ENCODE measurements at regions not wholly inside any gene's neighbourhood (a gene's known extent, or its start where the extent isn't known, plus 50 kb on each side); places are given as distances from the start of the nearest gene placed in this dataset.
"Not testable (repeated sequence)": the region's sequence is repeated elsewhere in the genome, so short reads cannot be mapped to it uniquely, and the experiment has no call there.

- H3K4me2 ChIP-seq (ENCODE audit: low read depth, low read length, poor library complexity, severe bottlenecking): not testable (repeated sequence)
Observed at GRCh38 chr12:107216411-107216810, 123.1 kb upstream of the CRY1 start.

DNA sequence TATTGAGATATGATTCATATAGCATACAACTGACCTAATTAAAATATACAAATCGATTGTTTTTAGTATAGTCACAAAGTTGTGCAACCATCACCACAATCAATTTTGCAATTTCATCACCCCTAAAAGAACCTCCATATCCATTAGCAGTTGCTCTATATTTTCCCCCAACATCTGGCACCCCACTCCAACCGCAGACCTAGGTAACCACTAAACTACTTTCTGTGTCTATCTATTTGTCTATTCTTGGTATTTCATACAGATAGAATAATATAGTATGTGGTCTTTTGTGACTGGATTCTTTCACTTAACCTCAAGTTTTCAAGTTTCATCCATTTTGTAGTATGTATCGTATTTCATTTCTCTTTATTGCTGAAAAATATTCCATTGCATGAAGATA, 126.0 kb upstream of the CRY1 start:
- no peaks in the 10 kb centered on the region for H3K36me3 ChIP-seq (ENCODE audit: insufficient read depth, low read length)

More at GRCh38 chr12:107216411-107216810, 123.1 kb upstream of the CRY1 start:
- not testable (repeated sequence) for H4K20me1 ChIP-seq (ENCODE audit: insufficient read depth, low read length, poor library complexity, severe bottlenecking); H3K9me3 ChIP-seq (ENCODE audit: insufficient read depth, low read depth, low read length); H3K4me3 ChIP-seq (ENCODE audit: low read length, poor library complexity, severe bottlenecking); H3F3A ChIP-seq (ENCODE audit: low read depth); H3K36me3 ChIP-seq (ENCODE audit: insufficient read depth, low read length); H3K79me2 ChIP-seq (ENCODE audit: insufficient read depth, low read length); H3K9me2 ChIP-seq (replicated peaks; ENCODE audit: low read depth, low read length); H3K4me1 ChIP-seq (ENCODE audit: insufficient read depth, low read length, poor library complexity, severe bottlenecking); H2AFZ ChIP-seq (ENCODE audit: low read length); H3K27me3 ChIP-seq (ENCODE audit: insufficient read depth, low read length, poor library complexity, severe bottlenecking); H3K9ac ChIP-seq (ENCODE audit: low read depth, low read length, poor library complexity, severe bottlenecking)

DNA sequence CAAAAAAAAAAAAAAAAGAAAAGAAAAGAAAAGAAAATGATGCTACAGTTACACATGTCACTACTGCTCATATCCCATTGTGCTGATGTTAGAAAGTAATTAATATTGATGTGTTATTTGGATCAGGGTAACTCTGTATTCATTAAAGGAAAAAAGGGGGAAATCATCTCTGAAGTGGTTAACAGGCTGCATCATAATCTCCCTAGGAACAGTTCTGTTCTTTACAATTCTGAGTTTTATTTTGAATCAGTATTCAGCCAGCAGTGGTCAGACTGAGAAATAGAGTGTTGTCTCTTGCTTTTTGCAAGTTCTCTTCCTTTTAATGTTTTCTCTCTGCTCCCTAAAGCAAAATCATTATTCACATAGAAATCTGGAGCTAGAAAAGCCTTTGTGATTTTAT, 128.6 kb upstream of the CRY1 start:
- TF ChIP-seq EZH2phosphoT487 (IDR thresholded peaks at IDR 0.05; ENCODE audit: borderline replicate concordance): no peak
- TF ChIP-seq, protein P1, sequence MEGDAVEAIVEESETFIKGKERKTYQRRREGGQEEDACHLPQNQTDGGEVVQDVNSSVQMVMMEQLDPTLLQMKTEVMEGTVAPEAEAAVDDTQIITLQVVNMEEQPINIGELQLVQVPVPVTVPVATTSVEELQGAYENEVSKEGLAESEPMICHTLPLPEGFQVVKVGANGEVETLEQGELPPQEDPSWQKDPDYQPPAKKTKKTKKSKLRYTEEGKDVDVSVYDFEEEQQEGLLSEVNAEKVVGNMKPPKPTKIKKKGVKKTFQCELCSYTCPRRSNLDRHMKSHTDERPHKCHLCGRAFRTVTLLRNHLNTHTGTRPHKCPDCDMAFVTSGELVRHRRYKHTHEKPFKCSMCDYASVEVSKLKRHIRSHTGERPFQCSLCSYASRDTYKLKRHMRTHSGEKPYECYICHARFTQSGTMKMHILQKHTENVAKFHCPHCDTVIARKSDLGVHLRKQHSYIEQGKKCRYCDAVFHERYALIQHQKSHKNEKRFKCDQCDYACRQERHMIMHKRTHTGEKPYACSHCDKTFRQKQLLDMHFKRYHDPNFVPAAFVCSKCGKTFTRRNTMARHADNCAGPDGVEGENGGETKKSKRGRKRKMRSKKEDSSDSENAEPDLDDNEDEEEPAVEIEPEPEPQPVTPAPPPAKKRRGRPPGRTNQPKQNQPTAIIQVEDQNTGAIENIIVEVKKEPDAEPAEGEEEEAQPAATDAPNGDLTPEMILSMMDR (conservative IDR thresholded peaks at IDR 0.05; ENCODE audit: low read length): no peak

More for the DNA sequence above, 126.0 kb upstream of the CRY1 start:
- no peaks in the 10 kb centered on the region for H3F3A ChIP-seq (ENCODE audit: low read depth)
- no peaks in the 10 kb centered on the region for H3K4me1 ChIP-seq (ENCODE audit: insufficient read depth, low read length, poor library complexity, severe bottlenecking)
- H3K9me2 ChIP-seq (replicated peaks; ENCODE audit: low read depth, low read length): no peaks in the 10 kb centered on the region
- no peak overlapping the region for H3K4me3 ChIP-seq (ENCODE audit: low read length, poor library complexity, severe bottlenecking)
- no peak for TF ChIP-seq EZH2phosphoT487 (IDR thresholded peaks at IDR 0.05; ENCODE audit: borderline replicate concordance)
- H2AFZ ChIP-seq (ENCODE audit: low read length): no peak overlapping the region
- no peaks in the 10 kb centered on the region for H4K20me1 ChIP-seq (ENCODE audit: insufficient read depth, low read length, poor library complexity, severe bottlenecking)
- no peak overlapping the region for H3K4me2 ChIP-seq (ENCODE audit: low read depth, low read length, poor library complexity, severe bottlenecking)
- no peaks in the 10 kb centered on the region for H3K27me3 ChIP-seq (ENCODE audit: insufficient read depth, low read length, poor library complexity, severe bottlenecking)
- no peak overlapping the region for H3K9ac ChIP-seq (ENCODE audit: low read depth, low read length, poor library complexity, severe bottlenecking)
- H3K79me2 ChIP-seq (ENCODE audit: insufficient read depth, low read length): no peaks in the 10 kb centered on the region
- no peaks in the 10 kb centered on the region for H3K9me3 ChIP-seq (ENCODE audit: insufficient read depth, low read depth, low read length)

DNA sequence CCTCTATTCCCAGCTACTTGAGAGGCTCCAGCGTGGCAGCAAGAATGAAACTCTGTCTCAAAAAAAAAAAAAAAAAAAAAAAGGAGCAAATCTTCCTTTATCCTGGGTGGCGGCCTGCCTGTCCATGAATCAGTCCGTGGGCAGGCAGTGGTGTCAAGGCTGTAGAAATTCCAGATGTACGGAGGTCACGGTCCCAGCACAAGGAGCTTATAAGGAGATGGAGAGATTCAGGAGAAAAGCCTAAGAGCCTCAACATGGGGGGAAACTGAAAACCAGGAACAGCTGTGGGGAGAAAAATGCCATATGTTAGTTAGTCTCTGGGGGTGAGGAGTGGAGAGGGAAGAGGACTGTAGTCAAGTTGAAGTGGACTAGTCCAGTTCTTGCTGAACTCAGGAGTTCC, 130.5 kb upstream of the CRY1 start:
- no peak overlapping the region for H3K9ac ChIP-seq (ENCODE audit: low read depth, low read length, poor library complexity, severe bottlenecking)
- H4K20me1 ChIP-seq (ENCODE audit: insufficient read depth, low read length, poor library complexity, severe bottlenecking): no peaks in the 10 kb centered on the region
- no peak overlapping the region for H3K4me3 ChIP-seq (ENCODE audit: low read length, poor library complexity, severe bottlenecking)
- no peaks in the 10 kb centered on the region for H3K4me1 ChIP-seq (ENCODE audit: insufficient read depth, low read length, poor library complexity, severe bottlenecking)
- H3K36me3 ChIP-seq (ENCODE audit: insufficient read depth, low read length): no peaks in the 10 kb centered on the region
- H3K9me3 ChIP-seq (ENCODE audit: insufficient read depth, low read depth, low read length): no peaks in the 10 kb centered on the region
- no peak overlapping the region for H3K4me2 ChIP-seq (ENCODE audit: low read depth, low read length, poor library complexity, severe bottlenecking)
- no peaks in the 10 kb centered on the region for H3K9me2 ChIP-seq (replicated peaks; ENCODE audit: low read depth, low read length)
- no peak overlapping the region for H2AFZ ChIP-seq (ENCODE audit: low read length)
- no peaks in the 10 kb centered on the region for H3K27me3 ChIP-seq (ENCODE audit: insufficient read depth, low read length, poor library complexity, severe bottlenecking)
- no peaks in the 10 kb centered on the region for H3F3A ChIP-seq (ENCODE audit: low read depth)
- H3K79me2 ChIP-seq (ENCODE audit: insufficient read depth, low read length): no peaks in the 10 kb centered on the region
- TF ChIP-seq, protein P1 (conservative IDR thresholded peaks at IDR 0.05; ENCODE audit: low read length): no peak; the same call in 1 of the 2 replicates

More for the DNA sequence above, 128.6 kb upstream of the CRY1 start:
- Histone ChIP-seq H3K27me3 (ENCODE audit: insufficient read depth, low read length, poor library complexity, severe bottlenecking) (no peaks in the 10 kb centered on the region), H3K4me1 (ENCODE audit: insufficient read depth, low read length, poor library complexity, severe bottlenecking) (no peaks in the 10 kb centered on the region), H4K20me1 (ENCODE audit: insufficient read depth, low read length, poor library complexity, severe bottlenecking) (no peaks in the 10 kb centered on the region), H3K9me2 (replicated peaks; ENCODE audit: low read depth, low read length) (no peaks in the 10 kb centered on the region), H3K36me3 (ENCODE audit: insufficient read depth, low read length) (no peaks in the 10 kb centered on the region), H3K9ac (ENCODE audit: low read depth, low read length, poor library complexity, severe bottlenecking) (no peak overlapping the region), H3K4me2 (ENCODE audit: low read depth, low read length, poor library complexity, severe bottlenecking) (no peak overlapping the region), H2AFZ (ENCODE audit: low read length) (no peak overlapping the region), H3K79me2 (ENCODE audit: insufficient read depth, low read length) (no peaks in the 10 kb centered on the region), H3K9me3 (ENCODE audit: insufficient read depth, low read depth, low read length) (no peaks in the 10 kb centered on the region), H3F3A (ENCODE audit: low read depth) (no peaks in the 10 kb centered on the region), H3K4me3 (ENCODE audit: low read length, poor library complexity, severe bottlenecking) (no peak overlapping the region)
